PC-9 (cell line): ENCODE measurements at regions not wholly inside any gene's neighbourhood (a gene's known extent, or its start where the extent isn't known, plus 50 kb on each side); places are given as distances from the start of the nearest gene placed in this dataset.

Experiments
- CTCF ChIP-seq: fragments of 200-600 bp; sonication (generic); conservative IDR thresholded peaks from 2 replicates; pipeline ENCODE4 v1.6.1; 2017; ENCODE audit warnings: mixed run types, antibody characterized with exemption, mild to moderate bottlenecking, moderate library complexity
- EZH2 ChIP-seq: fragments of 200-600 bp; sonication (generic); IDR thresholded peaks from 2 replicates; pipeline ENCODE4 v1.8.0; 2017; ENCODE audit warnings: antibody characterized with exemption, low read depth

- TF ChIP-seq CTCF (no peak), EZH2 (no peak)
Measured at GRCh38 chrX:36913551-36913950, 94.6 kb upstream of the FAM47C start.
